Neural progenitor cell (in vitro differentiated cells): ENCODE measurements at regions not wholly inside any gene's neighbourhood (a gene's known extent, or its start where the extent isn't known, plus 50 kb on each side); places are given as distances from the start of the nearest gene placed in this dataset.

Experiments
- CTCF ChIP-seq: fragments of 200-600 bp; sonication (generic); IDR thresholded peaks from 2 replicates; pipeline ENCODE4 v1.5.1; 2017; ENCODE audit warnings: antibody characterized with exemption, mild to moderate bottlenecking
- EZH2 ChIP-seq: fragments of 200-600 bp; sonication (generic); IDR thresholded peaks from 2 replicates; pipeline ENCODE4 v1.6.1; 2017; ENCODE audit warnings: antibody characterized with exemption, mild to moderate bottlenecking, moderate library complexity

- TF ChIP-seq CTCF = no peak
- no peak for TF ChIP-seq EZH2
Observed at GRCh38 chr5:45862763-45863162, 166.6 kb upstream of the HCN1 start.
